Natural killer cell (primary cell): ENCODE measurements at regions not wholly inside any gene's neighbourhood (a gene's known extent, or its start where the extent isn't known, plus 50 kb on each side); places are given as distances from the start of the nearest gene placed in this dataset.

Experiments used
- ATAC-seq, 3 donors: fragments of 150-1000 bp in 2 of 3; fragments of 200-7000 bp in 1 of 3; cut with Tn5 transposase; 1 replicate in 1 of 3; 2 replicates in 2 of 3; pipeline ENCODE4 v1.10.0; 2021; ENCODE audit warnings: mild to moderate bottlenecking in 2 of 3, moderate library complexity in 2 of 3
- DNase-seq, 2 donors: peaks; one replicate each; pipeline versions ENCODE4 v3.0.0 to v3.0.0-alpha.2; 2013 to 2021; ENCODE audit warnings: mixed read lengths in 1 of 2
- H3K27ac ChIP-seq: one replicate; pipeline ENCODE4 v1.5.1; 2013; ENCODE audit warnings: mild to moderate bottlenecking, low read length
- H3K27me3 ChIP-seq: one replicate; pipeline ENCODE4 v1.6.1; 2013; ENCODE audit warnings: low read length; ENCODE audit not compliant: control insufficient read depth, insufficient read depth
- H3K36me3 ChIP-seq: one replicate; pipeline ENCODE4 v1.6.1; 2013; ENCODE audit warnings: low read length; ENCODE audit not compliant: control insufficient read depth, insufficient read depth
- H3K4me1 ChIP-seq: one replicate; pipeline ENCODE4 v1.6.1; 2013; ENCODE audit warnings: low read length; ENCODE audit not compliant: control insufficient read depth, insufficient read depth
- H3K4me3 ChIP-seq: one replicate; pipeline ENCODE4 v1.5.1; 2013; ENCODE audit warnings: low read length
- H3K9me3 ChIP-seq: one replicate; pipeline ENCODE4 v1.6.1; 2013; ENCODE audit warnings: low read length; ENCODE audit not compliant: control insufficient read depth, insufficient read depth
- H3K27ac Mint-ChIP-seq, 2 donors: one replicate each; pipeline ENCODE4 v1.8.0; 2022; ENCODE audit warnings: mild to moderate bottlenecking in 2 of 2, mixed read lengths in 2 of 2, moderate library complexity in 1 of 2
- H3K27me3 Mint-ChIP-seq, 2 donors: one replicate each; pipeline ENCODE4 v1.8.0; 2022; ENCODE audit warnings: low read depth in 2 of 2, mixed read lengths in 2 of 2
- H3K36me3 Mint-ChIP-seq: one replicate; pipeline ENCODE4 v1.8.0; 2022; ENCODE audit warnings: mixed read lengths
- H3K4me1 Mint-ChIP-seq, 2 donors: one replicate each; pipeline ENCODE4 v1.8.0; 2022; ENCODE audit warnings: mixed read lengths in 2 of 2
- H3K4me3 Mint-ChIP-seq: one replicate; pipeline ENCODE4 v1.8.0; 2022; ENCODE audit warnings: mild to moderate bottlenecking, moderate library complexity, mixed read lengths
- H3K9me3 Mint-ChIP-seq, 2 donors: one replicate each; pipeline ENCODE4 v1.8.0; 2022; ENCODE audit warnings: mixed read lengths in 2 of 2
- WGBS: methylation state at CpG from one replicate; pipeline ENCODE4 v1.1.7; 2013; ENCODE audit warnings: missing lambda C conversion rate; ENCODE audit not compliant: insufficient coverage; 5-methylcytosine and 5-hydroxymethylcytosine counted together
- intact Hi-C: fragments of 100-400 bp; cut with micrococcal nuclease; formaldehyde crosslinking; loops from one replicate; pipeline ENCODE4 v1.14.2; 2022
- TF ChIP-seq, protein P1 (sequence below): fragments of 200-600 bp; IDR thresholded peaks from one replicate; pipeline ENCODE4 v1.8.0; 2022; ENCODE audit warnings: antibody characterized with exemption

DNA sequence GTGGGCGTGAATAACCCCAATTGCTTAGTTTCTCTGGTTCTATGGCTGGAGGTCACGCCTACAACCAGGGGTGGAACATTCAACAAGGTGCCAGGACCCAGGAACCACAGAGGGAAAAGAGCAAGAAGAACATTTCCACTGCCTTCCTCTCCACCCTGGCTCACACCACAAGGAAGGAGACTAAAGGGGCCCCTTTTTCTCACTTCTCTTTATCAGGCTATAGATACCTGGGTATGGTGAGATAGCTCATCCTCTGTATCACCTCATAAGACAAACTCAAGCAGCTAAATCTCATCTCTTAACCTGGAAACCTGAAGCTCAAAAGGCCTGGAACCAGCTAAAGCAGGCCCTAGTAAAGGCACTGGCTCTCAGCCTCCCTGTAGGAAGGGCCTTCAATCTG lies 438.8 kb upstream of the OLFM3 start:
- WGBS: 69% methylated on average over 2 of the region's 2 CpGs
- Histone ChIP-seq H3K4me3 (no peak overlapping the region), H3K9me3 (no peaks in the 10 kb centered on the region), H3K4me1 (no peaks in the 10 kb centered on the region), H3K27me3 (no peaks in the 10 kb centered on the region), H3K36me3 (no peaks in the 10 kb centered on the region), H3K27ac (no peak overlapping the region)
- no peak overlapping the region for H3K4me3 Mint-ChIP-seq
- H3K36me3 Mint-ChIP-seq: no peaks in the 10 kb centered on the region
- TF ChIP-seq, protein P1, sequence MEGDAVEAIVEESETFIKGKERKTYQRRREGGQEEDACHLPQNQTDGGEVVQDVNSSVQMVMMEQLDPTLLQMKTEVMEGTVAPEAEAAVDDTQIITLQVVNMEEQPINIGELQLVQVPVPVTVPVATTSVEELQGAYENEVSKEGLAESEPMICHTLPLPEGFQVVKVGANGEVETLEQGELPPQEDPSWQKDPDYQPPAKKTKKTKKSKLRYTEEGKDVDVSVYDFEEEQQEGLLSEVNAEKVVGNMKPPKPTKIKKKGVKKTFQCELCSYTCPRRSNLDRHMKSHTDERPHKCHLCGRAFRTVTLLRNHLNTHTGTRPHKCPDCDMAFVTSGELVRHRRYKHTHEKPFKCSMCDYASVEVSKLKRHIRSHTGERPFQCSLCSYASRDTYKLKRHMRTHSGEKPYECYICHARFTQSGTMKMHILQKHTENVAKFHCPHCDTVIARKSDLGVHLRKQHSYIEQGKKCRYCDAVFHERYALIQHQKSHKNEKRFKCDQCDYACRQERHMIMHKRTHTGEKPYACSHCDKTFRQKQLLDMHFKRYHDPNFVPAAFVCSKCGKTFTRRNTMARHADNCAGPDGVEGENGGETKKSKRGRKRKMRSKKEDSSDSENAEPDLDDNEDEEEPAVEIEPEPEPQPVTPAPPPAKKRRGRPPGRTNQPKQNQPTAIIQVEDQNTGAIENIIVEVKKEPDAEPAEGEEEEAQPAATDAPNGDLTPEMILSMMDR: no peak
- no peak overlapping the region for H3K27ac Mint-ChIP-seq
- no peak for ATAC-seq
- intact Hi-C loops: no loop called here
- no peaks in the 10 kb centered on the region for H3K4me1 Mint-ChIP-seq
- no peaks in the 10 kb centered on the region for H3K27me3 Mint-ChIP-seq
- DNase-seq: no peak
- peaks cover 9 to 14% of the 10 kb centered on the region in 2 donors for H3K9me3 Mint-ChIP-seq

DNA sequence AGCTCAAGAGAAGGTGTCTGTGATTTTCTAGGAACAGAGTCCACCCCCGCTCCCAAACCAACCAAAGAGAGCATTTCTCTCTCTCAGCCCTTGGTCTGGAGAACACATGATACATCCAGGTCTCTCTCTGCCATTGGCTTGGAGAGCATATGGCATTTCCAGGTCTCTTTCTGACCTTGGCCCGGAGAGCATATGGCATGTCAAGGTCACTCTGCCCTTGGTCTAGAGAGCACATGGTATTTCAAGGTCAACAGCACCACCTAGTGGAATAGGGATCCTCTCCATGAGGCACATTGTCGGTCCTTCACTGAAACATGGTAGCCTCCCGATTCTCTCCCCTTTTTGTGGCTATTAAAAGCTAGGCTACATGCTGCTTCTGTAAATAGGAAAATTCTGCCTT lies 437.7 kb upstream of the OLFM3 start:
- Mint-ChIP-seq H3K4me3 (no peak overlapping the region), H3K9me3 (peaks cover 7 to 12% of the 10 kb centered on the region in 2 donors), H3K27me3 (no peaks in the 10 kb centered on the region), H3K27ac (no peak overlapping the region), H3K4me1 (no peaks in the 10 kb centered on the region), H3K36me3 (no peaks in the 10 kb centered on the region)
- no peaks in the 10 kb centered on the region for H3K4me1 ChIP-seq
- TF ChIP-seq, protein P1: no peak
- no peak for ATAC-seq
- H3K36me3 ChIP-seq: no peaks in the 10 kb centered on the region
- no peaks in the 10 kb centered on the region for H3K27me3 ChIP-seq
- no peaks in the 10 kb centered on the region for H3K9me3 ChIP-seq
- intact Hi-C loops: no loop called here
- H3K27ac ChIP-seq: no peak overlapping the region
- DNase-seq: peak in 1 of 2 donors; percentile 4
- 72% methylated on average over 4 of the region's 4 CpGs for WGBS
- H3K4me3 ChIP-seq: no peak overlapping the region

DNA sequence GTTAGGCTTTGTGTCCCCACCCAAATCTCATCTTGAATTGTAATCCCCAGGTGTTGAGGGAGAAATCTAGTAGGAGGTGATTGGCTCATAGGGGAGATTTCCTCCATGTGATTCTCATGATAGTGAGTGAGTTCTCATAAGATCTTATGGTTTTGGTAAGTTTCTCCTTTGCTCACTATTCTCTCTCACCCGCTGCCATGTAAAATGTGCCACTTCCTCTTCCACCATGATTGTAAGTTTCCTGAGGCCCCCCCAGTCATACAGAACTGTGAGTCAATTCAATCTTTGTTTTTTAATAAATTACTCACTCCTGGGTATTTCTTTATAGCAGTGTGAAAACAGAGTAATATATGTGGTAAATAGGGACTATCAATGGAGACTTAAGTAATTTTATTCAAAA lies 434.5 kb upstream of the OLFM3 start:
- no peak overlapping the region for H3K4me3 ChIP-seq
- TF ChIP-seq, protein P1: no peak
- ATAC-seq (no peak), DNase-seq (no peak)
- Mint-ChIP-seq H3K4me3 (no peak overlapping the region), H3K27ac (no peak overlapping the region), H3K9me3 (peaks cover 5 to 8% of the 10 kb centered on the region in 2 donors), H3K27me3 (no peaks in the 10 kb centered on the region), H3K4me1 (no peaks in the 10 kb centered on the region), H3K36me3 (no peaks in the 10 kb centered on the region)
- no peaks in the 10 kb centered on the region for H3K4me1 ChIP-seq
- 86% methylated on average over 1 of the region's 1 CpG for WGBS
- intact Hi-C loops: no loop called here
- no peaks in the 10 kb centered on the region for H3K9me3 ChIP-seq
- no peaks in the 10 kb centered on the region for H3K36me3 ChIP-seq
- no peaks in the 10 kb centered on the region for H3K27me3 ChIP-seq
- H3K27ac ChIP-seq: no peak overlapping the region

GRCh38 chr1:102420034-102420433 lies 423.3 kb upstream of the OLFM3 start:
- Histone ChIP-seq H3K27ac (no peak overlapping the region), H3K4me1 (no peaks in the 10 kb centered on the region), H3K27me3 (no peaks in the 10 kb centered on the region), H3K9me3 (no peaks in the 10 kb centered on the region), H3K36me3 (no peaks in the 10 kb centered on the region), H3K4me3 (no peak overlapping the region)
- 67% methylated on average over 1 of the region's 1 CpG for WGBS
- ATAC-seq (no peak), DNase-seq (no peak)
- intact Hi-C loops: no loop called here
- no peaks in the 10 kb centered on the region for H3K27me3 Mint-ChIP-seq
- peaks cover 7 to 9% of the 10 kb centered on the region in 2 donors for H3K9me3 Mint-ChIP-seq
- no peaks in the 10 kb centered on the region for H3K36me3 Mint-ChIP-seq
- H3K4me1 Mint-ChIP-seq: no peaks in the 10 kb centered on the region
- TF ChIP-seq, protein P1: no peak
- no peak overlapping the region for H3K27ac Mint-ChIP-seq
- H3K4me3 Mint-ChIP-seq: no peak overlapping the region
